Thoracic aorta (tissue), 2 donors: ENCODE measurements at regions not wholly inside any gene's neighbourhood (a gene's known extent, or its start where the extent isn't known, plus 50 kb on each side); places are given as distances from the start of the nearest gene placed in this dataset.

ENCODE experiments used
- ATAC-seq: fragments of 150-250 bp; one replicate; pipeline ENCODE4 v1.8.0; 2017; ENCODE audit warnings: low read depth; ENCODE audit not compliant: insufficient number of reproducible peaks, low FRiP score
- DNase-seq: peaks from one replicate; pipeline ENCODE4 v3.0.0-alpha.2; 2020; ENCODE audit warnings: low spot score
- H3K27ac ChIP-seq, 2 donors: fragments of 200-600 bp; sonication (generic); 1 replicate in 1 of 2; 2 replicates in 1 of 2; pipeline ENCODE4 v1.5.1; 2016; ENCODE audit warnings: mild to moderate bottlenecking in 2 of 2, moderate library complexity in 2 of 2
- H3K27me3 ChIP-seq: fragments of 200-600 bp; sonication (generic); replicated peaks from 2 replicates; pipeline ENCODE4 v1.6.0; 2016; ENCODE audit warnings: mild to moderate bottlenecking; ENCODE audit not compliant: insufficient read depth
- H3K36me3 ChIP-seq: fragments of 200-600 bp; sonication (generic); one replicate; pipeline ENCODE4 v1.5.1; 2016
- H3K4me1 ChIP-seq, 2 donors: fragments of 200-600 bp; sonication (generic); 1 replicate in 1 of 2; 2 replicates in 1 of 2; pipeline versions ENCODE4 v1.5.1 to v1.6.0; 2016; ENCODE audit warnings: low read depth in 2 of 2, mild to moderate bottlenecking in 1 of 2; ENCODE audit not compliant: control insufficient read depth in 1 of 2
- H3K4me3 ChIP-seq: fragments of 200-600 bp; sonication (generic); 2 replicates; pipeline ENCODE4 v1.5.1; 2016; ENCODE audit warnings: mild to moderate bottlenecking
- H3K9me3 ChIP-seq: fragments of 200-600 bp; sonication (generic); 2 replicates; pipeline ENCODE4 v1.5.1; 2016
- CTCF ChIP-seq: fragments of 200-600 bp; sonication (generic); IDR thresholded peaks from one replicate; pipeline ENCODE4 v1.5.1; 2019; ENCODE audit warnings: antibody characterized with exemption

GRCh38 chr17:71380936-71381335, 739.9 kb upstream of the SOX9 start:
- H3K4me1 ChIP-seq: no peaks in the 10 kb centered on the region
- ATAC-seq (no peak), DNase-seq (no peak)
- H3K4me3 ChIP-seq: no peak overlapping the region
- no peaks in the 10 kb centered on the region for H3K9me3 ChIP-seq
- no peak overlapping the region for H3K27ac ChIP-seq
- no peaks in the 10 kb centered on the region for H3K36me3 ChIP-seq
- no peaks in the 10 kb centered on the region for H3K27me3 ChIP-seq
- TF ChIP-seq CTCF: no peak

- no peak for ATAC-seq
- Histone ChIP-seq H3K27me3 (no peaks in the 10 kb centered on the region), H3K4me3 (no peak overlapping the region), H3K27ac (no peak overlapping the region), H3K36me3 (no peaks in the 10 kb centered on the region), H3K9me3 (no peaks in the 10 kb centered on the region), H3K4me1 (no peaks in the 10 kb centered on the region)
- no peak for DNase-seq
- no peak for TF ChIP-seq CTCF
These were observed 737.7 kb upstream of the SOX9 start for GRCh38 chr17:71383091-71383490.

GRCh38 chr17:71387456-71387855, 733.4 kb upstream of the SOX9 start:
- Histone ChIP-seq H3K27me3 (no peaks in the 10 kb centered on the region), H3K27ac (no peak overlapping the region), H3K4me1 (no peaks in the 10 kb centered on the region), H3K36me3 (no peaks in the 10 kb centered on the region), H3K4me3 (no peak overlapping the region), H3K9me3 (no peaks in the 10 kb centered on the region)
- no peak for DNase-seq
- no peak for ATAC-seq
- no peak for TF ChIP-seq CTCF

- Histone ChIP-seq H3K4me3 (no peak overlapping the region), H3K36me3 (no peaks in the 10 kb centered on the region), H3K9me3 (no peaks in the 10 kb centered on the region), H3K27ac (no peak overlapping the region), H3K4me1 (no peaks in the 10 kb centered on the region), H3K27me3 (no peaks in the 10 kb centered on the region)
- DNase-seq (no peak), ATAC-seq (no peak)
- TF ChIP-seq CTCF: no peak
These were observed 727.9 kb upstream of the SOX9 start for GRCh38 chr17:71392715-71393567.

- no peaks in the 10 kb centered on the region for H3K4me1 ChIP-seq
- ATAC-seq (no peak), DNase-seq (no peak)
- H3K9me3 ChIP-seq: no peaks in the 10 kb centered on the region
- H3K27me3 ChIP-seq: no peaks in the 10 kb centered on the region
- no peaks in the 10 kb centered on the region for H3K36me3 ChIP-seq
- no peak for TF ChIP-seq CTCF
- H3K4me3 ChIP-seq: no peak overlapping the region
- no peak overlapping the region for H3K27ac ChIP-seq
These were observed 724.9 kb upstream of the SOX9 start for GRCh38 chr17:71395901-71396300.
